ENCODE measurements at regions not wholly inside any gene's neighbourhood (a gene's known extent, or its start where the extent isn't known, plus 50 kb on each side); places are given as distances from the start of the nearest gene placed in this dataset.

- Histone ChIP-seq H3K27me3 (no peaks in the 10 kb centered on the region), H3K36me3 (no peaks in the 10 kb centered on the region), H3K9me3 (no peaks in the 10 kb centered on the region), H3K27ac (no peak overlapping the region), H3K4me1 (ENCODE audit: control insufficient read depth in 1 of 2, insufficient read depth in 1 of 2, low read depth in 1 of 2, low read length in 1 of 2) (no peaks in the 10 kb centered on the region), H3K4me3 (ENCODE audit: low read depth in 1 of 2, low read length in 1 of 2) (no peak overlapping the region)
- no peak for TF ChIP-seq CTCF (IDR thresholded peaks at IDR 0.05)
These were observed 295.2 kb downstream of the SLC16A7 start for GRCh38 chr12:59890896-59891579.

- Histone ChIP-seq H3K27me3 (no peaks in the 10 kb centered on the region), H3K9me3 (no peaks in the 10 kb centered on the region), H3K4me1 (ENCODE audit: control insufficient read depth in 1 of 2, insufficient read depth in 1 of 2, low read depth in 1 of 2, low read length in 1 of 2) (no peaks in the 10 kb centered on the region), H3K36me3 (no peaks in the 10 kb centered on the region), H3K27ac (no peak overlapping the region), H3K4me3 (ENCODE audit: low read depth in 1 of 2, low read length in 1 of 2) (no peak overlapping the region)
- no peak for TF ChIP-seq CTCF (IDR thresholded peaks at IDR 0.05)
These were observed 299.4 kb downstream of the SLC16A7 start for GRCh38 chr12:59895166-59895775.

- no peak for TF ChIP-seq CTCF (IDR thresholded peaks at IDR 0.05)
- Histone ChIP-seq H3K9me3 (peaks cover 5% of the 10 kb centered on the region), H3K36me3 (no peaks in the 10 kb centered on the region), H3K27ac (no peak overlapping the region), H3K4me3 (ENCODE audit: low read depth in 1 of 2, low read length in 1 of 2) (no peak overlapping the region), H3K27me3 (no peaks in the 10 kb centered on the region), H3K4me1 (ENCODE audit: control insufficient read depth in 1 of 2, insufficient read depth in 1 of 2, low read depth in 1 of 2, low read length in 1 of 2) (no peaks in the 10 kb centered on the region)
These were observed 309.2 kb downstream of the SLC16A7 start for GRCh38 chr12:59904874-59905521.

- TF ChIP-seq CTCF (IDR thresholded peaks at IDR 0.05) = no peak
- Histone ChIP-seq H3K4me3 (ENCODE audit: low read depth in 1 of 2, low read length in 1 of 2) (no peak overlapping the region), H3K9me3 (no peaks in the 10 kb centered on the region), H3K27me3 (no peaks in the 10 kb centered on the region), H3K4me1 (ENCODE audit: control insufficient read depth in 1 of 2, insufficient read depth in 1 of 2, low read depth in 1 of 2, low read length in 1 of 2) (no peaks in the 10 kb centered on the region), H3K36me3 (no peaks in the 10 kb centered on the region), H3K27ac (no peak overlapping the region)
These were observed 315.7 kb downstream of the SLC16A7 start for GRCh38 chr12:59911516-59911915.

GRCh38 chr12:59916988-59917387, 321.2 kb downstream of the SLC16A7 start:
- no peak for TF ChIP-seq CTCF (IDR thresholded peaks at IDR 0.05)
- Histone ChIP-seq H3K4me1 (ENCODE audit: control insufficient read depth in 1 of 2, insufficient read depth in 1 of 2, low read depth in 1 of 2, low read length in 1 of 2) (no peaks in the 10 kb centered on the region), H3K9me3 (no peaks in the 10 kb centered on the region), H3K27ac (no peak overlapping the region), H3K27me3 (no peaks in the 10 kb centered on the region), H3K4me3 (ENCODE audit: low read depth in 1 of 2, low read length in 1 of 2) (no peak overlapping the region), H3K36me3 (no peaks in the 10 kb centered on the region)

Data from neutrophil (primary cell).